SK-N-SH (cell line): ENCODE measurements at regions not wholly inside any gene's neighbourhood (a gene's known extent, or its start where the extent isn't known, plus 50 kb on each side); places are given as distances from the start of the nearest gene placed in this dataset.

ENCODE experiments used
- EP300 ChIP-seq, 2 experiments: IDR thresholded peaks; 2 replicates each; pipeline versions ENCODE4 v1.4.0 to v1.6.1; 2012; ENCODE audit warnings: borderline replicate concordance in 1 of 2, low read depth in 1 of 2, low read length in 1 of 2
- EZH2phosphoT487 ChIP-seq: fragments of 200-600 bp; sonication (generic); IDR thresholded peaks from 2 replicates; pipeline ENCODE4 v1.6.1; 2017; ENCODE audit warnings: low read depth, mixed run types, mild to moderate bottlenecking, antibody characterized with exemption, moderate library complexity, borderline replicate concordance
- JUND ChIP-seq: IDR thresholded peaks from 2 replicates; pipeline ENCODE4 v1.4.0; 2012
- MEF2A ChIP-seq: IDR thresholded peaks from 2 replicates; pipeline ENCODE4 v1.4.0; 2012; ENCODE audit warnings: low read depth, borderline replicate concordance
- POLR2AphosphoS5 ChIP-seq: IDR thresholded peaks from 2 replicates; pipeline ENCODE4 v1.6.1; 2012; ENCODE audit warnings: low read depth, low read length
- REST ChIP-seq: IDR thresholded peaks from 2 replicates; pipeline ENCODE4 v1.6.1; 2012; ENCODE audit warnings: mild to moderate bottlenecking, low read depth, low read length, moderate library complexity
- RFX5 ChIP-seq: IDR thresholded peaks from 2 replicates; pipeline ENCODE4 v1.6.1; 2012; ENCODE audit warnings: mild to moderate bottlenecking, improper control_type of control experiment, low read length
- SIN3A ChIP-seq: IDR thresholded peaks from 2 replicates; pipeline ENCODE4 v1.6.1; 2012; ENCODE audit warnings: low read depth, mild to moderate bottlenecking, low read length, moderate library complexity, borderline replicate concordance
- SMC3 ChIP-seq: IDR thresholded peaks from 2 replicates; pipeline ENCODE4 v1.6.1; 2012; ENCODE audit warnings: low read depth, low read length, improper control_type of control experiment
- YY1 ChIP-seq: IDR thresholded peaks from 2 replicates; pipeline ENCODE4 v1.4.0; 2012; ENCODE audit warnings: low read depth, mild to moderate bottlenecking
- TF ChIP-seq, protein P1 (sequence below): fragments of 200-600 bp; sonication (generic); IDR thresholded peaks from 2 replicates; pipeline ENCODE4 v1.6.1; 2017; ENCODE audit warnings: antibody characterized with exemption, mild to moderate bottlenecking, moderate library complexity
- TF ChIP-seq, protein P2 (sequence below): IDR thresholded peaks from 2 replicates; pipeline ENCODE4 v1.4.0; 2012; ENCODE audit warnings: low read depth, borderline replicate concordance

GRCh38 chr15:35673093-35673684, 127.2 kb upstream of the DPH6 start:
- TF ChIP-seq SIN3A (no peak), REST (no peak), JUND (no peak), EP300 (IDR thresholded peaks at IDR 0.05; ENCODE audit: borderline replicate concordance in 1 of 2, low read depth in 1 of 2, low read length in 1 of 2) (no peak), MEF2A (no peak), SMC3 (no peak), EZH2phosphoT487 (no peak), YY1 (no peak), POLR2AphosphoS5 (no peak), RFX5 (no peak)
- TF ChIP-seq, protein P1, sequence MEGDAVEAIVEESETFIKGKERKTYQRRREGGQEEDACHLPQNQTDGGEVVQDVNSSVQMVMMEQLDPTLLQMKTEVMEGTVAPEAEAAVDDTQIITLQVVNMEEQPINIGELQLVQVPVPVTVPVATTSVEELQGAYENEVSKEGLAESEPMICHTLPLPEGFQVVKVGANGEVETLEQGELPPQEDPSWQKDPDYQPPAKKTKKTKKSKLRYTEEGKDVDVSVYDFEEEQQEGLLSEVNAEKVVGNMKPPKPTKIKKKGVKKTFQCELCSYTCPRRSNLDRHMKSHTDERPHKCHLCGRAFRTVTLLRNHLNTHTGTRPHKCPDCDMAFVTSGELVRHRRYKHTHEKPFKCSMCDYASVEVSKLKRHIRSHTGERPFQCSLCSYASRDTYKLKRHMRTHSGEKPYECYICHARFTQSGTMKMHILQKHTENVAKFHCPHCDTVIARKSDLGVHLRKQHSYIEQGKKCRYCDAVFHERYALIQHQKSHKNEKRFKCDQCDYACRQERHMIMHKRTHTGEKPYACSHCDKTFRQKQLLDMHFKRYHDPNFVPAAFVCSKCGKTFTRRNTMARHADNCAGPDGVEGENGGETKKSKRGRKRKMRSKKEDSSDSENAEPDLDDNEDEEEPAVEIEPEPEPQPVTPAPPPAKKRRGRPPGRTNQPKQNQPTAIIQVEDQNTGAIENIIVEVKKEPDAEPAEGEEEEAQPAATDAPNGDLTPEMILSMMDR: no peak
- TF ChIP-seq, protein P2, sequence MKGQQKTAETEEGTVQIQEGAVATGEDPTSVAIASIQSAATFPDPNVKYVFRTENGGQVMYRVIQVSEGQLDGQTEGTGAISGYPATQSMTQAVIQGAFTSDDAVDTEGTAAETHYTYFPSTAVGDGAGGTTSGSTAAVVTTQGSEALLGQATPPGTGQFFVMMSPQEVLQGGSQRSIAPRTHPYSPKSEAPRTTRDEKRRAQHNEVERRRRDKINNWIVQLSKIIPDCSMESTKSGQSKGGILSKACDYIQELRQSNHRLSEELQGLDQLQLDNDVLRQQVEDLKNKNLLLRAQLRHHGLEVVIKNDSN: no peak
